Testis (tissue), 2 donors: ENCODE measurements at regions not wholly inside any gene's neighbourhood (a gene's known extent, or its start where the extent isn't known, plus 50 kb on each side); places are given as distances from the start of the nearest gene placed in this dataset.

Experiments used
- DNase-seq: peaks from one replicate; pipeline ENCODE4 v3.0.0-alpha.2; 2019
- H3K27ac ChIP-seq, 2 donors: fragments of 200-600 bp; sonication (generic); one replicate each; pipeline ENCODE4 v1.5.1; 2019
- H3K27me3 ChIP-seq: fragments of 200-600 bp; sonication (generic); one replicate; pipeline ENCODE4 v1.5.1; 2019
- H3K36me3 ChIP-seq: fragments of 200-600 bp; sonication (generic); one replicate; pipeline ENCODE4 v1.5.1; 2017; ENCODE audit warnings: low read depth; ENCODE audit errors: missing control alignments
- H3K4me1 ChIP-seq: fragments of 200-600 bp; sonication (generic); one replicate; pipeline ENCODE4 v1.5.1; 2019
- H3K4me3 ChIP-seq, 2 donors: fragments of 200-600 bp; sonication (generic); one replicate each; pipeline ENCODE4 v1.5.1; 2017 to 2019
- H3K9me3 ChIP-seq: fragments of 200-600 bp; sonication (generic); one replicate; pipeline ENCODE4 v1.5.1; 2017
- CTCF ChIP-seq, 3 experiments: fragments of 450-650 bp in 2 of 3; fragments of 200-600 bp in 1 of 3; sonication (generic) in 1 of 3; IDR thresholded peaks; one replicate each; pipeline ENCODE4 v1.5.1; 2016 to 2019; ENCODE audit warnings: antibody characterized with exemption in 3 of 3, mild to moderate bottlenecking in 2 of 3, moderate library complexity in 1 of 3
- POLR2A ChIP-seq: fragments of 450-650 bp; IDR thresholded peaks from one replicate; pipeline ENCODE4 v1.6.1; 2017; ENCODE audit warnings: antibody characterized with exemption, mild to moderate bottlenecking, moderate library complexity
- WGBS, 2 donors: methylation state at CpG; one replicate each; pipeline ENCODE4 v1.1.5; 2018; 5-methylcytosine and 5-hydroxymethylcytosine counted together
- intact Hi-C: fragments of 100-400 bp; cut with DNase I; formaldehyde crosslinking; loops from one replicate; pipeline ENCODE4 v1.15.1; 2023; ENCODE audit warnings: low total_unique reads

DNA sequence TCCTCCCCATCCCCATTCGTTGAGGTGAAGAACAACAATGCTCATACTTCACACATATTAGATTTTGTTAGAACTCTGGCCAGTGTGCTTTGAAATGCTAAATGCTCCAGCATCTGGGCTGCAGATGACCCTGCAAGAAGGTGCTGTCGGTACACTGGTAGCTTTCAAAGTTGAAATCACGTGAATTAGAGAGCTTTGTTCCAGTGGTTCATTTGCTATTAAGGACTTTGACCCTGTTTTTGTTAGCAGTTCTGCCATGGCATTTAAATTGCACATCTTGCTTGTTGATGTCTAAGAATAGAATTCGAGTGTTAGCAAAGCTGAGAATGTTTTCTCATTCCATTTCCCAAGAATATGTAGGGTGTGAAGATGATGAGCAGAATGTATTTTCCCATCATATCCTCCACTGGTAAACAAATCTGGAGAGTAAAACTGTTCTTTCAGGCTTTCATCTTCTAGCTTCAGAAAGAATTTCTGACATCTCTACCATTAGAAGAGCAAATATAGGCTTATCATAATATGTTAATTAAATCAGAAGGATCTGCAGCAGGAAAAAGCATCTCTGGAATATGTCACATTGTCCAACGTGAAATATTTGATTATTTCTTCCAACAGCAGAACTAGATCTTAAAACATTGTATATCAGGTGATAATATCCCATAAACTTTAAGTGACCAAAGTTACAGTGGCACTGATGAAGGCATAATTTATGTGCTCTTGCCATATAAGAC, 98.8 kb upstream of the PDE3A start:
- WGBS, 2 donors = 68 to 74% methylated on average over 5 of the region's 5 CpGs
- no peaks in the 10 kb centered on the region for H3K4me1 ChIP-seq
- H3K27ac ChIP-seq = no peak overlapping the region

GRCh38 chr12:20270557-20270956, 97.8 kb upstream of the PDE3A start:
- no peaks in the 10 kb centered on the region for H3K4me1 ChIP-seq
- intact Hi-C loops = no loop called here
- H3K4me3 ChIP-seq = no peak overlapping the region
- no peaks in the 10 kb centered on the region for H3K36me3 ChIP-seq
- no peak for DNase-seq
- 84 to 85% methylated on average over 5 of the region's 5 CpGs for WGBS, 2 donors
- H3K27ac ChIP-seq = no peak overlapping the region
- H3K9me3 ChIP-seq = no peaks in the 10 kb centered on the region
- TF ChIP-seq CTCF (IDR thresholded peaks at IDR 0.05) = no peak
- no peak for TF ChIP-seq POLR2A
- H3K27me3 ChIP-seq = no peaks in the 10 kb centered on the region

More for the DNA sequence above, 98.8 kb upstream of the PDE3A start:
- intact Hi-C loops = no loop called here
- no peak for TF ChIP-seq POLR2A
- TF ChIP-seq CTCF (IDR thresholded peaks at IDR 0.05) = no peak
- Histone ChIP-seq H3K36me3 (no peaks in the 10 kb centered on the region), H3K9me3 (no peaks in the 10 kb centered on the region), H3K27me3 (no peaks in the 10 kb centered on the region), H3K4me3 (no peak overlapping the region)
- no peak for DNase-seq

DNA sequence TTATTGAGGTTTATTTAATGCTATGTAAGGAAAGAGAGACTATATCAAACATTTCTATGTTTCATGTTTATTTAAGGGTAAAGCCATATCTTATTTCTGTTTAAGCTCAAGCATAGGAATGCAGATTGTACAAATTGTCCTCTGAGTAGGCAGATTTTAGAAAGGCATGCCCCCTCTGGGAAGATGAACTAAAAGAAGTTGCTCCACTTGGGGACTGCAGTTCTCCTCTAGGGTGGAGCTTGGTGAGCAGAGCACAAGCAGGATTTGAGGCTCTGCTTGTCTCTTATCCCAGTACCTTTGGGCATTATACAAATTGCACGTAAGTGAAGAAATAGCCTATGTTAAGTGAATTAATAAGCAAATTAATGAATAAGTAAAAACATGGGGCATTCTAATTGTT, 96.2 kb upstream of the PDE3A start:
- DNase-seq = no peak
- intact Hi-C loops = no loop called here
- Histone ChIP-seq H3K4me3 (no peak overlapping the region), H3K4me1 (no peaks in the 10 kb centered on the region), H3K27me3 (no peaks in the 10 kb centered on the region), H3K36me3 (no peaks in the 10 kb centered on the region), H3K27ac (no peak overlapping the region), H3K9me3 (no peaks in the 10 kb centered on the region)
- no peak for TF ChIP-seq POLR2A
- no peak for TF ChIP-seq CTCF (IDR thresholded peaks at IDR 0.05)
- 81 to 86% methylated on average over 1 of the region's 1 CpG for WGBS, 2 donors

DNA sequence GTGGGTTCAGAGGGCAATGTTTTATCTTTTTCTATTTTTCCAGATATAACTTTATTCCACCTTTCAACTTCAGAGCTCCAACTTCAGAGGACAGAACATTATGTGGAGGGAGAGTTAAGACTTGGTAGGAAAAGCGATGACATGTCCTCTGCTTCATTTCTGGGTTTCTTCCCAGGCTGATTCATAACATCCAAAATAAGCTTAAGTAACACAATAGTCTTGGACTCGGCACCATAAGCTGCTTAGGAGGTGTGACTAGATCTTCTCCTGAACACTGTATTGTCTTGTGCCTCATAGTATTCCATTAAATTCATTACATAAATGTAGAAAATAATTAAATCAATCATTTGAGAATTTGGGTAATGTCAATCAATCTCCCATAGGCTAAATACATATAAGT, 95.5 kb upstream of the PDE3A start:
- no peaks in the 10 kb centered on the region for H3K9me3 ChIP-seq
- no peak for DNase-seq
- no peaks in the 10 kb centered on the region for H3K4me1 ChIP-seq
- H3K27ac ChIP-seq = no peak overlapping the region
- WGBS, 2 donors = 64 to 66% methylated on average over 2 of the region's 2 CpGs
- intact Hi-C loops = no loop called here
- no peaks in the 10 kb centered on the region for H3K36me3 ChIP-seq
- no peak for TF ChIP-seq CTCF (IDR thresholded peaks at IDR 0.05)
- H3K27me3 ChIP-seq = no peaks in the 10 kb centered on the region
- H3K4me3 ChIP-seq = no peak overlapping the region

- Histone ChIP-seq H3K36me3 (no peaks in the 10 kb centered on the region), H3K4me1 (no peaks in the 10 kb centered on the region), H3K27ac (no peak overlapping the region), H3K4me3 (no peak overlapping the region), H3K9me3 (no peaks in the 10 kb centered on the region), H3K27me3 (no peaks in the 10 kb centered on the region)
- intact Hi-C loops = no loop called here
- TF ChIP-seq POLR2A = no peak
- no peak for TF ChIP-seq CTCF (IDR thresholded peaks at IDR 0.05)
- no peak for DNase-seq
- 80 to 89% methylated on average over 3 of the region's 3 CpGs for WGBS, 2 donors
These were observed 94.3 kb upstream of the PDE3A start for GRCh38 chr12:20274008-20274407.
